GM12878 (cell line): ENCODE measurements at regions not wholly inside any gene's neighbourhood (a gene's known extent, or its start where the extent isn't known, plus 50 kb on each side); places are given as distances from the start of the nearest gene placed in this dataset.

Experiments used
- EP300 ChIP-seq, 2 experiments: fragments of 150-350 bp in 1 of 2; IDR thresholded peaks; 2 replicates each; pipeline ENCODE4 v1.6.1; 2011 to 2012; ENCODE audit warnings: low read depth in 2 of 2, low read length in 2 of 2, borderline replicate concordance in 1 of 2, improper control_type of control experiment in 1 of 2, inconsistent platforms in 1 of 2; ENCODE audit not compliant: control insufficient read depth in 1 of 2
- USF2 ChIP-seq: IDR thresholded peaks from 2 replicates; pipeline ENCODE4 v1.6.1; 2011; ENCODE audit warnings: low read depth, low read length, improper control_type of control experiment, borderline replicate concordance
- ZZZ3 ChIP-seq: IDR thresholded peaks from 2 replicates; pipeline ENCODE4 v1.6.1; 2011; ENCODE audit warnings: low read depth; ENCODE audit not compliant: control insufficient read depth, insufficient read length
- TF ChIP-seq, protein P1 (sequence below), 3 experiments: IDR thresholded peaks in 2 of 3; conservative IDR thresholded peaks in 1 of 3; 2 replicates each; pipeline ENCODE4 v1.5.1; 2011; ENCODE audit warnings: low read depth in 3 of 3, low read length in 3 of 3, mild to moderate bottlenecking in 3 of 3, control low read depth in 2 of 3, moderate library complexity in 2 of 3, inconsistent platforms in 1 of 3, mixed read lengths in 1 of 3; ENCODE audit not compliant: control insufficient read depth in 2 of 3, insufficient read depth in 1 of 3; ENCODE audit errors: extremely low read depth in 1 of 3

DNA sequence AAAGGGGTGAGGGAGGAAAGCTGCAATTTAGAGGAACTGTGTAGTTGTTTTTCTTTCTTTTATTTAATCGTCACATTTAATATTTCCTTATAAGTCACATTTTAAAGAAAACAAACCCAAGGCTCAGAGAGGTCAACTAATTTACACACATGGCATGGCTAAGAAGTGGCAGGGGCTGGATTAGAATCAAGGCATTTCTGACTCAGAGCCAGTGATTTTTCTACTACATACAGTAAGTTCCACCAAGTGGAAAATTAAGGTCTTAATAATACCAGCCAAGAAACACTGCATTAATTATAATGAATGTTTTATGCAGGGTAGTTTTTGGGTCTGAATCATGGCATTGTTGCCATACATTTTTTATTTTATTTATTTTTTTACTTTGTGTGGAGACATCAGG, 607.7 kb upstream of the CITED2 start:
- TF ChIP-seq USF2, result no peak
- TF ChIP-seq, protein P1, sequence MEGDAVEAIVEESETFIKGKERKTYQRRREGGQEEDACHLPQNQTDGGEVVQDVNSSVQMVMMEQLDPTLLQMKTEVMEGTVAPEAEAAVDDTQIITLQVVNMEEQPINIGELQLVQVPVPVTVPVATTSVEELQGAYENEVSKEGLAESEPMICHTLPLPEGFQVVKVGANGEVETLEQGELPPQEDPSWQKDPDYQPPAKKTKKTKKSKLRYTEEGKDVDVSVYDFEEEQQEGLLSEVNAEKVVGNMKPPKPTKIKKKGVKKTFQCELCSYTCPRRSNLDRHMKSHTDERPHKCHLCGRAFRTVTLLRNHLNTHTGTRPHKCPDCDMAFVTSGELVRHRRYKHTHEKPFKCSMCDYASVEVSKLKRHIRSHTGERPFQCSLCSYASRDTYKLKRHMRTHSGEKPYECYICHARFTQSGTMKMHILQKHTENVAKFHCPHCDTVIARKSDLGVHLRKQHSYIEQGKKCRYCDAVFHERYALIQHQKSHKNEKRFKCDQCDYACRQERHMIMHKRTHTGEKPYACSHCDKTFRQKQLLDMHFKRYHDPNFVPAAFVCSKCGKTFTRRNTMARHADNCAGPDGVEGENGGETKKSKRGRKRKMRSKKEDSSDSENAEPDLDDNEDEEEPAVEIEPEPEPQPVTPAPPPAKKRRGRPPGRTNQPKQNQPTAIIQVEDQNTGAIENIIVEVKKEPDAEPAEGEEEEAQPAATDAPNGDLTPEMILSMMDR (IDR thresholded peaks at IDR 0.05 in 2 of 3, conservative IDR thresholded peaks at IDR 0.05 in 1 of 3; ENCODE audit: control insufficient read depth in 2 of 3, extremely low read depth in 1 of 3, insufficient read depth in 1 of 3, low read depth in 3 of 3, low read length in 3 of 3), result no peak
- TF ChIP-seq ZZZ3, result no peak
- no peak for TF ChIP-seq EP300 (IDR thresholded peaks at IDR 0.05; ENCODE audit: borderline replicate concordance in 1 of 2, control insufficient read depth in 1 of 2, low read depth in 2 of 2, low read length in 2 of 2)
